K562 (cell line): ENCODE measurements at regions not wholly inside any gene's neighbourhood (a gene's known extent, or its start where the extent isn't known, plus 50 kb on each side); places are given as distances from the start of the nearest gene placed in this dataset.

ENCODE experiments used
- ATAC-seq: fragments of 200-7000 bp; cut with Tn5 transposase; 3 replicates; pipeline ENCODE4 v1.9.1; 2020; ENCODE audit warnings: moderate library complexity
- BruUV-seq: library from RNA; stranded (reverse); fragments of 400-500 nt; replicated peaks from 2 replicates; lab custom pipeline; 2021; lab: Mats Ljungman, UMichigan
- CTCF ChIA-PET: fragments of 300-600 bp; formaldehyde crosslinking; extraction: SDS; loops from one replicate; lab custom pipeline; 2021; ENCODE audit warnings: low intra/inter-chr PET ratio; lab: Yijun Ruan, JAX
- POLR2A ChIA-PET: fragments of 300-600, 350-650 bp; sonication (Branson Sonifier 250); formaldehyde crosslinking; extraction: SDS; loops from one replicate; lab custom pipeline; 2021; ENCODE audit warnings: antibody characterized with exemption, inconsistent platforms; lab: Yijun Ruan, JAX
- DNase-seq, 4 experiments: peaks; one replicate each; pipeline versions ENCODE4 v3.0.0 to v3.0.0-alpha.2; 2011 to 2018; ENCODE audit warnings: low spot score in 3 of 4, mixed read lengths in 3 of 4; ENCODE audit errors: extremely low read depth in 1 of 4
- FAIRE-seq: peaks from 2 replicates; lab custom pipeline; 2011; peaks lifted over from hg19 to GRCh38; lab: Jason Lieb, UNC
- H2AFZ ChIP-seq: 2 replicates; pipeline ENCODE4 v1.6.0; 2011; ENCODE audit warnings: low read depth, low read length, control low read depth, inconsistent platforms
- H3K27ac ChIP-seq: fragments of 200-600 bp; 3 replicates; pipeline ENCODE4 v1.8.0; 2011; ENCODE audit warnings: low read depth, mild to moderate bottlenecking, control low read depth, inconsistent platforms, low read length, moderate library complexity, mixed read lengths; ENCODE audit errors: extremely low read depth
- H3K27me3 ChIP-seq, 2 experiments: fragments of 300-600 bp in 1 of 2; 2 replicates in 1 of 2; 3 replicates in 1 of 2; pipeline versions ENCODE4 v1.6.0 to v1.8.0; 2011; ENCODE audit warnings: inconsistent platforms in 2 of 2, low read length in 2 of 2, mild to moderate bottlenecking in 1 of 2, mixed read lengths in 1 of 2, moderate library complexity in 1 of 2; ENCODE audit not compliant: control insufficient read depth in 2 of 2, insufficient read depth in 2 of 2
- H3K36me3 ChIP-seq: fragments of 300-600 bp; 3 replicates; pipeline ENCODE4 v1.8.0; 2011; ENCODE audit warnings: mild to moderate bottlenecking, low read length, inconsistent platforms; ENCODE audit not compliant: control insufficient read depth, insufficient read depth
- H3K4me1 ChIP-seq, 2 experiments: fragments of 200-600 bp in 1 of 2; replicated peaks in 1 of 2; 2 replicates in 1 of 2; 3 replicates in 1 of 2; pipeline versions ENCODE4 v1.5.1 to v1.8.0; 2011; ENCODE audit warnings: inconsistent platforms in 2 of 2, low read length in 2 of 2, mild to moderate bottlenecking in 1 of 2, mixed read lengths in 1 of 2, moderate library complexity in 1 of 2; ENCODE audit not compliant: control insufficient read depth in 2 of 2, insufficient read depth in 2 of 2
- H3K4me2 ChIP-seq: 2 replicates; pipeline ENCODE4 v1.6.1; 2011; ENCODE audit warnings: low read length, control low read depth, inconsistent platforms, mixed read lengths; ENCODE audit not compliant: insufficient read depth
- H3K4me3 ChIP-seq: fragments of 200-600 bp; sonication (generic), shearing (Covaris generic); 2 replicates; pipeline ENCODE4 v1.5.1; 2016; ENCODE audit warnings: control low read depth, inconsistent platforms
- H3K79me2 ChIP-seq: fragments of 200-600 bp; 3 replicates; pipeline ENCODE4 v1.8.0; 2011; ENCODE audit warnings: low read length, inconsistent platforms; ENCODE audit not compliant: control insufficient read depth, insufficient read depth
- H3K9ac ChIP-seq, 2 experiments: 2 replicates each; pipeline versions ENCODE4 v1.6.0 to v1.6.1; 2011; ENCODE audit warnings: low read depth in 2 of 2, low read length in 2 of 2, control low read depth in 1 of 2, inconsistent platforms in 1 of 2, mild to moderate bottlenecking in 1 of 2, mixed read lengths in 1 of 2; ENCODE audit not compliant: insufficient read depth in 1 of 2
- H3K9me1 ChIP-seq: one replicate; pipeline ENCODE4 v1.6.0; 2011; ENCODE audit warnings: inconsistent platforms, mild to moderate bottlenecking, low read length, moderate library complexity; ENCODE audit not compliant: control insufficient read depth, insufficient read depth
- H3K9me3 ChIP-seq: replicated peaks from 2 replicates; pipeline ENCODE4 v1.5.1; 2011; ENCODE audit warnings: low read depth, low read length, inconsistent platforms; ENCODE audit not compliant: control insufficient read depth, insufficient read depth
- H4K20me1 ChIP-seq: replicated peaks from 2 replicates; pipeline ENCODE4 v1.6.1; 2011; ENCODE audit warnings: low read length, inconsistent platforms, mixed read lengths; ENCODE audit not compliant: control insufficient read depth, insufficient read depth
- ATF4 ChIP-seq: fragments of 450-650 bp; formaldehyde crosslinking; IDR thresholded peaks from 2 replicates; pipeline ENCODE4 v1.4.0; 2022; ENCODE audit warnings: mild to moderate bottlenecking, moderate library complexity
- DNMT1 ChIP-seq: fragments of 450-650 bp; IDR thresholded peaks from 2 replicates; pipeline ENCODE4 v1.6.1; 2016; ENCODE audit warnings: antibody characterized with exemption, mild to moderate bottlenecking
- HDAC6 ChIP-seq: IDR thresholded peaks from 2 replicates; pipeline ENCODE4 v1.6.1; 2012; ENCODE audit warnings: low read depth, mild to moderate bottlenecking, control low read depth, inconsistent platforms, low read length, moderate library complexity
- JUND ChIP-seq, 2 experiments: IDR thresholded peaks; 2 replicates in 1 of 2; 3 replicates in 1 of 2; pipeline ENCODE4 v1.6.1; 2011; ENCODE audit warnings: borderline replicate concordance in 2 of 2, low read depth in 2 of 2, low read length in 2 of 2, improper control_type of control experiment in 1 of 2, missing biosample characterization in 1 of 2, missing genetic modification characterization in 1 of 2, missing genetic modification reagents in 1 of 2
- MIER1 ChIP-seq: fragments of 450-650 bp; IDR thresholded peaks from 2 replicates; pipeline ENCODE4 v1.6.1; 2016; ENCODE audit warnings: antibody characterized with exemption, mild to moderate bottlenecking, low read depth
- TEAD2 ChIP-seq: fragments of 450-650 bp; IDR thresholded peaks from 2 replicates; pipeline ENCODE4 v1.6.1; 2016; ENCODE audit warnings: missing genetic modification characterization, control low read depth, missing compliant biosample characterization
- TGIF2 ChIP-seq: sonication (generic); formaldehyde crosslinking; IDR thresholded peaks from 2 replicates; pipeline ENCODE4 v1.8.1; 2022; ENCODE audit warnings: mild to moderate bottlenecking, missing genetic modification reagents, moderate library complexity
- ZBTB11 ChIP-seq, 3 experiments: fragments of 200-800 bp in 1 of 3; fragments of 250-450 bp in 1 of 3; fragments of 450-650 bp in 1 of 3; sonication (Bioruptor Pico) in 1 of 3; sonication (Bioruptor generic) in 1 of 3; formaldehyde crosslinking in 1 of 3; IDR thresholded peaks; 2 replicates each; pipeline versions ENCODE4 v1.6.1 to v1.8.0; 2016 to 2022; ENCODE audit warnings: mild to moderate bottlenecking in 2 of 3, missing genetic modification characterization in 2 of 3, missing compliant biosample characterization in 1 of 3, moderate library complexity in 1 of 3
- ZNF561 ChIP-seq: fragments of 450-650 bp; formaldehyde crosslinking; conservative IDR thresholded peaks from 2 replicates; pipeline ENCODE4 v1.4.0; 2020; ENCODE audit warnings: mild to moderate bottlenecking, moderate library complexity
- WGBS: fragments of 100-300 bp; shearing (Covaris generic); methylation state at CpG from one replicate; pipeline ENCODE4 v1.1.6; 2016; ENCODE audit warnings: low coverage, mixed read lengths; ENCODE audit not compliant: insufficient coverage; ENCODE audit errors: missing lambda C conversion rate; 5-methylcytosine and 5-hydroxymethylcytosine counted together
- in situ Hi-C: fragments of 300-500 bp; cut with MboI; formaldehyde crosslinking; loops from 4 replicates; pipeline ENCODE4 v1.15.0; 2018; ENCODE audit warnings: inconsistent platforms, mixed read lengths
- intact Hi-C: fragments of 100-400 bp; cut with micrococcal nuclease; formaldehyde crosslinking; loops from 2 replicates; pipeline ENCODE4 v1.14.2; 2022

- H3K4me2 ChIP-seq = no peak overlapping the region
- BruUV-seq = no TSS peak
- no peaks in the 10 kb centered on the region for H3K9me3 ChIP-seq
- H3K9me1 ChIP-seq = peaks cover 4% of the 10 kb centered on the region
- TF ChIP-seq TGIF2 (CRISPR knock-in tag) (no peak), HDAC6 (no peak)
- no peaks in the 10 kb centered on the region for H3K79me2 ChIP-seq
- H3K9ac ChIP-seq = no peak overlapping the region
- POLR2A ChIA-PET = interaction anchor here (0.6 to 0.9 kb wide), 2 partner anchors 12 to 186 kb away, joined by 3 read pairs; no protein-coding TSS in a partner anchor
- no peak overlapping the region for H3K27ac ChIP-seq
- no peak overlapping the region for H3K4me3 ChIP-seq
- H4K20me1 ChIP-seq = no peaks in the 10 kb centered on the region; the same call in 1 of the 2 replicates
- no peak for ATAC-seq
- intact Hi-C loops (no loop called here), in situ Hi-C loops (no loop called here)
- CTCF ChIA-PET = no interaction called here
- WGBS = 0% methylated on average over 1 of the region's 1 CpG
- no peak overlapping the region for H2AFZ ChIP-seq
- no peak for DNase-seq
- no peak for FAIRE-seq
- H3K36me3 ChIP-seq = no peaks in the 10 kb centered on the region
- peaks cover 38 to 51% of the 10 kb centered on the region in 2 experiments; a peak in 4 of 5 replicates for H3K27me3 ChIP-seq
- peaks cover 0 to 19% of the 10 kb centered on the region in 2 experiments; a peak in 3 of 5 replicates for H3K4me1 ChIP-seq
Observed at GRCh38 chr5:73229271-73229670, 56.3 kb downstream of the TMEM174 start.

- peaks cover 0 to 11% of the 10 kb centered on the region in 2 experiments; a peak in 3 of 5 replicates for H3K4me1 ChIP-seq
- no peaks in the 10 kb centered on the region for H3K36me3 ChIP-seq
- in situ Hi-C loops = no loop called here
- peaks cover 2% of the 10 kb centered on the region for H3K9me1 ChIP-seq
- ATAC-seq (no peak), DNase-seq (no peak), FAIRE-seq (no peak)
- ChIA-PET CTCF (no interaction called here), POLR2A (no interaction called here)
- BruUV-seq = no TSS peak
- H3K9ac ChIP-seq = no peak overlapping the region
- no peaks in the 10 kb centered on the region for H3K9me3 ChIP-seq
- no peak overlapping the region for H3K4me2 ChIP-seq
- H4K20me1 ChIP-seq = no peaks in the 10 kb centered on the region; the same call in 1 of the 2 replicates
- H3K79me2 ChIP-seq = no peaks in the 10 kb centered on the region
- 5% methylated on average over 7 of the region's 7 CpGs for WGBS
- H3K27ac ChIP-seq = no peak overlapping the region
- intact Hi-C loops = no loop called here
- H3K4me3 ChIP-seq = no peak overlapping the region
- H3K27me3 ChIP-seq = peaks cover 33 to 41% of the 10 kb centered on the region in 2 experiments; a peak in 4 of 5 replicates
- H2AFZ ChIP-seq = no peak overlapping the region
- TF ChIP-seq ZNF561 (CRISPR knock-in tag) (no peak), ATF4 (CRISPR knock-in tag) (no peak), MIER1 (no peak), TEAD2 (tag) (no peak), ZBTB11 (CRISPR knock-in tag; IDR thresholded peaks at IDR 0.05) (no peak), JUND (IDR thresholded peaks at IDR 0.05; ENCODE audit: borderline replicate concordance, low read depth, low read length) (no peak), JUND (tag; IDR thresholded peaks at IDR 0.05; ENCODE audit: borderline replicate concordance, low read depth, low read length) (no peak), DNMT1 (no peak)
Observed at GRCh38 chr5:73228052-73228451, 55.1 kb downstream of the TMEM174 start.
